GM19452 (cell line): ENCODE measurements at regions not wholly inside any gene's neighbourhood (a gene's known extent, or its start where the extent isn't known, plus 50 kb on each side); places are given as distances from the start of the nearest gene placed in this dataset.

Source experiments
- ATAC-seq: cut with Tn5 transposase; IDR thresholded peaks from one replicate; pipeline ENCODE4 v1.9.1; 2021; ENCODE audit not compliant: unreplicated experiment

DNA sequence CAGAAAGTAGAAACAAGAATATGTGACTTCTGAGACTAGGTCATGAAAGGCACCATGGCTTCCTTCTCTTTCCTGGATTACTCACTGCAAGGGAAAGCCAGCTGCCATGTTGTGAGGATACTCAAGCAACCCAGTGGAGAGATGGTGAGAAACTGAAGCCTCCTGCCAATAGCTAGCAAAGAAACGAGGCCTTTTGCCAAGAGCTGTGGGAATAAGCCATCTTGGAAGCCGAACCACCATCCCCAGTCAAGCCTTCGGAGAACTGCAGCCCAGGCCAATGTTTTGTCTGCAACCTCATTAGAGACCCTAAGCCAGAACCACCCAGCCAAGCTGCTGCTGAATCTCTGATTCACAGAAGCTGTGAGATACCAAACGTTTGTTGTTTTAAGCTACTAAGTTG, 104.7 kb upstream of the CRHR1 start:
- no peak for ATAC-seq

- no peak for ATAC-seq
Observed at GRCh38 chr17:45680360-45680759, 103.8 kb upstream of the CRHR1 start.

- no peak for ATAC-seq
Observed at GRCh38 chr17:45681706-45682105, 102.4 kb upstream of the CRHR1 start.

GRCh38 chr17:45686250-45686649, 97.9 kb upstream of the CRHR1 start:
- ATAC-seq: no peak

DNA sequence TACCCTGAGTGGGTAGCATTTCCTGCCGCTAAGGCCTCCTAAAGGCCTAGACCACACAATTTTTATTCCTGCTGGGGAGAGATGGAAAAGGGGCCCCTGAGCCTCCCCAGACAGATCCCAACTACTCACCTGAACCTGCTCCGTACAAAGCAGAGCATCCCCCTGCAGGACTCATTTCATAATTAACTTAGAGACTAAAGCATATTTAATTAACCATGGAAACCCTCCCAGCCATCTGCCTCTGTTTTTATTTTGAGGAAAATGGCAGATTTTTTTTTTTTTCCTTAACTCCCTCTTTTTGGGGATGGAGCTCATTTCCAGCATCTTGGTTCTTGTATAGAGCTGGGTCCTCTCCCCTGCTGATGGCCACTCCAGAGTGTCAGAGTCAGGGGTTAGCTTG, 96.5 kb upstream of the CRHR1 start:
- ATAC-seq: no peak

- no peak for ATAC-seq
Observed at GRCh38 chr17:45688353-45688752, 95.8 kb upstream of the CRHR1 start.

DNA sequence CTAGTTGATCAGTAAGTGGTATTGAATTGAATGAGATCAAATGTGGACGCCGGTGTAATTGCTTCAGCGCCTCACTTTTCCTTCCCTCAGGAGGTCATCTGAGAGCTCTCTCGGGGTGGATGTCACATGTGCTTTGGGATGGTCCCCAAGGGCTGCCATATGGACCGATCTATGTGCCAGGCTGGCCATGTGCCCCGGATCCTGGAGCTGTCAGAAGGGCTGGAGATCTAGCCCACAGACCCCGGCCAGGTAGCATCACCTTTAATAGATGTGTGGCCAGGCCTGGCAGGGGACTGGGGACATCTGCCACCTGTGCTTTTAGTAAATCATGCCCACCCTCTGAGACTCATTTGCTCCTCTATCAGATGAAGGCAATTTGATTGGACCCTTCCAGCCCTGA, 95.3 kb upstream of the CRHR1 start:
- ATAC-seq: no peak

DNA sequence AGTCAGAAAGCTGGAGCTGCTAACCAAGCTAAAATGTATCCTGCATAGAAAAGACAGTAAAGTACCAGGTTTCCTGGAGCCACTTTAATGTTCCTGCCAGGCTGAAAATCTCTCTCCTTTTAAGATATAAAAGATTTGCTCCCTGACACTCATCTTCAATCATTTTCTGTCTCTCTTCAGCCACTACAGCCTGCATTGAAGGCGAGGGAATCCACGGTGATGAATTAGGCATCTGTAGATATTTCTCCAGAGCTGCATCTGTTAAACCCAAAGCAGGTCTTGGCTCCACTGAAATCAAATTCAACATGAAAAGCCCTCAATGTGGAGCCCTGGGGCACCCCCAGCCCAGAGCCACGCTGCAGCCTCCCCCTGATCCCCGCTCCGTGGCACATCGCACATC, 94.7 kb upstream of the CRHR1 start:
- no peak for ATAC-seq

DNA sequence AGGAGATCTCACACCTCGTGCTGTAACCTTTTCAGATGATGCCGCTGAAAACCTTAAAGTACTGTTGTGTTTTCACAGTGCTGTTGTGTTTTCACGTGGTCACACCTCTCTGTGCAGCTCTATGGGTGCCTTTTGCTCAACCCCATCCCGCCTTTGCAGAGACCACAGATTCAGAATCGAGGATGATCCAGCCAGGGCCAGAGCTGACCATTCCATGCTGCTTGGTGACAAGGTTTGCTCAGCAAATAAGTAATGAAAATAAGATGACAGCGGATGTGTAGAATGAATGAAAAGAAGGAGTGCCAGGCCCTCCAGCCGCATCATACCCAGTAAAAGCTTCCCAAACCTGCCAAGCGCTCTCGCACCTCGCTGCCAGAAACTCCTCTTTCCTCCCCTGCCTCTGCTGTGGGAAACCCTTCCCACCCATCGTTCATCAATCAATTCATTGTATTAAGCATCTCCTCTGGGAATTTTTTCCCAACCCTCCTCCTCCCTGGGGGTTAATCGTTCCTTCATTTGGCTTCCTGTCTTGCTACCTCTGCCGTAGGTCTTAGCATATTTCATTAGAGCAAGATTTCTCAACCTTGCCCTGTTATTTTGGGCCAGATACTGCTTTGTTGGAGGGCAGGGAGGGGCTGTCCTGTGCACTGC, 93.4 kb upstream of the CRHR1 start:
- ATAC-seq: no peak

DNA sequence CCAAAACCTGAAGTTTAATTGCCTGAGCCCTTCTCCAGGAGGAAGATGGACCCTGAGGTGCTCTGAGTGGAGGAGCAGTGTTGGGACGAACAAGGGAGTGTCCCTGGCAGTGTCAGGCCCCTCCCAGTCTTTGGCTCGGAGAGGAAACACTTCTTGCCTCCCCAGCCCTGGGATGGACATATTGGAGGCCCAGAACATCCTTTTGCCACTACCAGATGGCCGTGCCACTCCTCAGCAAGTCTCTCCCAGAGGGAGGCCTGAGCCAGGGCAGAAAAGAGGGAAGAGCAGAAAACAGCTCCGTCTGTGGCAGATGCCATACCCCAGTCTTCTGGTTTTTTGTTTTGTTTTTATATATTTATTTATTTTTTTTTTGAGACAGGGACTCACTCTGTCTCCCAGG, 91.5 kb upstream of the CRHR1 start:
- ATAC-seq: no peak

DNA sequence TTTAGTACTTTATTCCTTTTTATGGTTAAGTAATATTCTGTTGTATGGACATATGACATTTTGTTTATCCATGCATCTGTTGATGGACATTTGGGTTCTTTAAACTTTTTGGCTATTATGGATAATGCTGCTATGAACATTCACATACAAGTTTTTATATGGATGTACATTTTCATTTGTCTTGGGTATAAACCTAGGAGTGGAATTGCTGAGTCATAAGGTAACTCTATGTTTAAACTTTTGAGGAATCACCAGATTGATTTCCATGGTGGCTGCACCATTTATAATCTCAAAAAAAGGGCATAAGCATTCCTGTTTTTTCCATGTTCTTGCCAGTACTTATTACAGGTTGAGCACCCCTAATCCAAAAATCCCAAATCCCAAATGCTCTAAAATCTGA, 90.3 kb upstream of the CRHR1 start:
- no peak for ATAC-seq

DNA sequence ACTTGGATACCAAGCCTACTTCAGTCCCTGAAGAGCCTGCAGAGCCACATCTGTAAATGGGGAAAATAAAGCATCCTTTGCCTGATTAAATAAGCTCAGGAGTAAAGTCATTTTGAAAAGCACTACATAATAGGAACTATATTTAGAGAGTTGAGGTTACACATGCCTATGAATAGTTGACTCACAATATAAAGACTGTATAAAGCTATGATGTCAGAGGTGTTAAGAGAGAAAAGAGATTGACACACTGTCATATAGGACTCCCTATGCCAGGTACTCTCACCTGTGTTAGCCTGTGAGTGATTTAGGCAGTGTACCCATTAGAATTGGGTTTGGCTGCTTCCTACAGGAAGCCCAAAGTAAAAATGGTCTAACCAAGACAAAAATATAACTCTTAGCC, 87.7 kb upstream of the CRHR1 start:
- no peak for ATAC-seq

DNA sequence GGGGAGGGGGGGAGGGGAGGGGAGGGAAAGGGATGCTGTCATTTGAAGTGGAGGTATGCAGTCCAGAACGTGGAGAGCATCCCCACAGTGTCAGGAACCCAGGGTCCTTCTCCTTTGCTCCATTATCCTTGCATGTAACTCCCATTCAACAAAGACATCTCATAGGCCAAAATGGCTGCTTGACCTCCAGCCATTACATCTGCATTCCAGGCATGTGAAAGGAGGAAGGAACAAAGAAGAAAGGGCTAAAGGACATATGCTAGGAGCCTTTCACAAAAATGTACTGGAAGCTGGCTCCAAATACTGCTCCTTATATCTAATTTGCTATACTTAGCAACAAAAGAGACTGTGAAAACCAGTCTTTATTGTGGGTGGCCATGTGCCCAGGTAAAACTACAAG, 87.0 kb upstream of the CRHR1 start:
- ATAC-seq: no peak

- ATAC-seq: no peak
Observed at GRCh38 chr17:45700171-45701090, 83.7 kb upstream of the CRHR1 start.

DNA sequence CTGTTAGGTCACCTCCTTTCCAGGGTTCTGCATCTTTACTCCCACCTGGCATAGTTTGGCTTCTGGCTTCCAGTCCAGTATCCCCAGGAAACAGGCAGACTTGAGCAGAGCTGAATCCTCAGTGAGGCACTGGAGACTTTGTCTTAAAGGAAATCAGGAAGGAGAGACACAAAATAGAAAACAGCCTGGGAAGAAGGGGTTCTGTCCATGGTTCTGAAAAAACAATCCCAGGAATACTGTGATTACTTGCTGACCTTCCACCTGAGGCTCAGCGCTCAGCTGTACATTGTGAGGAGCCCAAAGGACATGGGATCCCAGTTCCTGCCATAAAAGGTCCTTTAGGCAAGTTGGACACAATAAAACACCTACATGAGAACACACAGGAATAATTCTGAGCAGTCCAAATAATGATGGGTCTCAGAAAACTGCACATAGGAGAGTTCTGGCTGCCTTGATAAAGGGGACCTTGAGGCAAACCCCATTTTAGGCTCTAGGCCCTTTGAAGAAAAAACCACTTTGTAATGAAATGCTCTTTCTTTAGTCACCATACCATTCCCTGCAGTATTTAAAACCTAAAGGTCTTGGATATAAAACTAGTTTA, 81.4 kb upstream of the CRHR1 start:
- ATAC-seq: no peak

DNA sequence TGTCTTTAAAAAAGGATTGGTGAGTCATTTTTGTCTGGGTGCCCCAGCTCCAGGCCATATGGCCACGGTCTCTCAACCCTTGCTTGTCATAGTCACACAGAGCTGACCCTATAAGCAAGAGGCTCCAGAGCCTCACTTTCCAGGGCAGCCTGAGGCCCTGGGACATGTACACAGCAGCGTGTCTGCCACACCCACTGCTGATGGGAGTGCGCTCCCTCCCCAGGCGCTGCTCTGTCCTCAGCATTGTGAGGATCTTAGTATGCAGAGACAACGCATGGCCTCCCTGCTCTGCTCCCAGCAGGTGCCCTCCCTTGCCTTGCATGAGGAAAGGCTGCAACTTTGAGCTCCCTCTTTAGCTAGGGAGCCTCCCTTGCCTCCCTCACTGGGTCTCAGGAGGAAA, 80.8 kb upstream of the CRHR1 start:
- ATAC-seq: no peak

DNA sequence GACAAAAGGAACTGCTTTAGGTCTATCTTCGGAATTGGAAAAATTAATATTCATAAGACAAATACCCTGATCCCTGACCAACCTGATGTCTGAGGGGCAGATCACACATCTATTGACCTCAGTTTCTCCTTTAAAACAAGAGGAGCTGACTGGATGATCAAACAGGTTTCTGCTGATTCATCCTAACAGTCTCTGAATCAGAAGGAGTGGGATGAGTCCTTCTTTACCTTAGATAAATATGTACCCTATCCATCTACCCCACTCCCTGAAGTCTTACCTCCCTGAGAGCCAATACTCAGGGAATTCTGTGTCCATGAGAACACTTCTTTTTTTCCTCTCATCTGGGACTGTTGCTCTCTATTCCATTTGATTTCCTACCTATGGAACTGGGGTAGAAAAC, 80.3 kb upstream of the CRHR1 start:
- no peak for ATAC-seq

GRCh38 chr17:45704251-45704650, 79.9 kb upstream of the CRHR1 start:
- ATAC-seq: no peak

GRCh38 chr17:45705123-45706009, 78.8 kb upstream of the CRHR1 start:
- ATAC-seq: no peak

GRCh38 chr17:45706033-45706432, 78.1 kb upstream of the CRHR1 start:
- no peak for ATAC-seq

- no peak for ATAC-seq
Observed at GRCh38 chr17:45708707-45709290, 75.3 kb upstream of the CRHR1 start.
